GM10248 (cell line): ENCODE measurements at regions not wholly inside any gene's neighbourhood (a gene's known extent, or its start where the extent isn't known, plus 50 kb on each side); places are given as distances from the start of the nearest gene placed in this dataset.
A peak's percentile ranks its signal among the peaks of the same experiment; 100 is the strongest.

Experiments used
- CTCF ChIA-PET: fragments of 300-600 bp; sonication (Branson Sonifier 250); formaldehyde crosslinking; extraction: SDS; loops from one replicate; lab custom pipeline; 2021; ENCODE audit warnings: antibody characterized with exemption; lab: Yijun Ruan, JAX
- POLR2A ChIA-PET: fragments of 350-650 bp; sonication (Branson Sonifier 250); formaldehyde crosslinking; extraction: SDS; loops from one replicate; lab custom pipeline; 2020; ENCODE audit warnings: antibody characterized with exemption; lab: Yijun Ruan, JAX
- DNase-seq: peaks from one replicate; pipeline ENCODE4 v3.0.0; 2012; ENCODE audit errors: extremely low spot score
- TF ChIP-seq, protein P1 (sequence below): IDR thresholded peaks from 2 replicates; pipeline ENCODE4 v1.5.1; 2012; ENCODE audit warnings: mild to moderate bottlenecking, low read depth; ENCODE audit errors: extremely low read depth, missing control alignments, control extremely low read depth

DNA sequence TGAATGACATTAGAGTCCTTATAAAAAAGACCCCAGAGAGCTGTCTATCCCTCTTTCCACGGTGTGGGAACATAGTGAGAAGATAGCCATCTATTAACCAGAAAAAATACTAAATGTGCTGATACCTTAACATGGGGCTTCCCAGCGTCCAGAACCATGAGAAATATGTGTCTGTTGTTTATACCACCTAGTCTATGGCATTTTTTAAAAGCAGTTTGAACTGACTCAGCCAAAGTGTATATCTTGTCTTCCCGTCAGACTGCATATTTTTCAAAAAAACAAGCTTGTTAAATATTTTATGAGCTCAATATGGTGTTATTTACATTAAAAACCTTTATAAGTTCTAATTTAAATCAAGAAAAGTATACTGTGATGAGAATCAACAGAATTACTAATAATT lies 255.3 kb downstream of the HGF start:
- no peak for DNase-seq
- POLR2A ChIA-PET = no interaction called here
- CTCF ChIA-PET = no interaction called here
- TF ChIP-seq, protein P1, sequence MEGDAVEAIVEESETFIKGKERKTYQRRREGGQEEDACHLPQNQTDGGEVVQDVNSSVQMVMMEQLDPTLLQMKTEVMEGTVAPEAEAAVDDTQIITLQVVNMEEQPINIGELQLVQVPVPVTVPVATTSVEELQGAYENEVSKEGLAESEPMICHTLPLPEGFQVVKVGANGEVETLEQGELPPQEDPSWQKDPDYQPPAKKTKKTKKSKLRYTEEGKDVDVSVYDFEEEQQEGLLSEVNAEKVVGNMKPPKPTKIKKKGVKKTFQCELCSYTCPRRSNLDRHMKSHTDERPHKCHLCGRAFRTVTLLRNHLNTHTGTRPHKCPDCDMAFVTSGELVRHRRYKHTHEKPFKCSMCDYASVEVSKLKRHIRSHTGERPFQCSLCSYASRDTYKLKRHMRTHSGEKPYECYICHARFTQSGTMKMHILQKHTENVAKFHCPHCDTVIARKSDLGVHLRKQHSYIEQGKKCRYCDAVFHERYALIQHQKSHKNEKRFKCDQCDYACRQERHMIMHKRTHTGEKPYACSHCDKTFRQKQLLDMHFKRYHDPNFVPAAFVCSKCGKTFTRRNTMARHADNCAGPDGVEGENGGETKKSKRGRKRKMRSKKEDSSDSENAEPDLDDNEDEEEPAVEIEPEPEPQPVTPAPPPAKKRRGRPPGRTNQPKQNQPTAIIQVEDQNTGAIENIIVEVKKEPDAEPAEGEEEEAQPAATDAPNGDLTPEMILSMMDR = no peak

DNA sequence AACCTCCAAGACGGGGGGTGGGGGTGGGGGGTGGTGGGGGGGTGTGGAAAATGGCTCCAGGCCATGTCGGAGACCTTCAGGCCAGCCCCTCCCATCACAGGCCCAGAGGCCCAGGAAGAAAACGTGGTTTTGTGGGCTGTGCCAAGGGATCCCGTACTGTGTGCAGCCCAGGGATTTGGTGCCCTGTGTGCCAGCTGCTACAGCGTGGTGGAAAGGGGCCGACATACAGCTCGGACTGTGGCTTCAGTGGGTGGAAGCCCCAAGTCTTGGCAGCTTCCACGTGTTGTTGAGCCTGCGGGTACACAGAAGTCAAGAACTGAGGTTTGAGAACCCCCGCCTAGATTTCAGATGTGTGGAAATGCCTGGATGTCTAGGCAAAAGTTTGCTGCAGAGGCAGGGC lies 259.7 kb downstream of the HGF start:
- POLR2A ChIA-PET = no interaction called here
- TF ChIP-seq, protein P1 = no peak
- CTCF ChIA-PET = interaction anchor here (1.0 to 1.4 kb wide), 2 partner anchors 11 to 205 kb away, joined by 3 read pairs; no protein-coding TSS in a partner anchor
- no peak for DNase-seq

DNA sequence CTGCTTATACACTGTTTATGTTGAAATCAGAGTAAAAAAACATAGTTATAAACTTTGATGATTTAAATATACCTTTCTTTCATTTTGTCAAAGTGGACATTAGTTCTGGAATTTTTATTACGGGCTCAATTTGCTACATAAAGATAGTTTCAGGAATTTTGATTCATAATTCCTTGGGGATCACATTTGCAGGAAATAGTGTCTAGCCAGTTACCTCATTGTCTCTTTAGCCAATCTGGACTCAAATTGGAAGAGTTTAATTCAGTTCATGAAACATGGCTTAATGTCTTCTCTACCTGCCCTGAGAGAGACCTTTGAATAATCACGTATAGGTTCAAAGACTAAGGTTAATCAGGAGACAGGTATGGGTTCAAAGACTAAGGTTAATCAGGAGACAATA lies 262.6 kb downstream of the HGF start:
- no peak for DNase-seq
- TF ChIP-seq, protein P1 = no peak
- ChIA-PET POLR2A (no interaction called here), CTCF (no interaction called here)

DNA sequence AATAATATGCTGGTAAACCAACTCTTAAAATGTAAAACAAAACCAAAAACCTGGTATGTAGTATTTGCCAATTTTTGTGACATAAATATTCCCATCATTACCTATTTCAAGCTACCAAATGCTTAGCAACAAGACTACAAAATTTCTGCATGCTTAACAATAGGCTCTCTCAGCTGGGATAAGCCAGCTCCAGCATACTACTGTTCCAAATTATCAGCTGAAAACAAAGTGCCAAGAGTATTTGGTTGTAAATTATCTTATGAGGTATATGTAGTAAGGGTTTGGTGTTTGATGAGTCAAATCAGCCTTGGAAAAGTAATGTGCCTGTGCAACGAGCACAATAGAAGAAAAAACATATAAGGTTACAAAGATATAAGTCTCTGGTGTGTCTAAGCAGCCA lies 263.2 kb downstream of the HGF start:
- DNase-seq = no peak
- TF ChIP-seq, protein P1 = no peak
- POLR2A ChIA-PET = no interaction called here
- CTCF ChIA-PET = no interaction called here

DNA sequence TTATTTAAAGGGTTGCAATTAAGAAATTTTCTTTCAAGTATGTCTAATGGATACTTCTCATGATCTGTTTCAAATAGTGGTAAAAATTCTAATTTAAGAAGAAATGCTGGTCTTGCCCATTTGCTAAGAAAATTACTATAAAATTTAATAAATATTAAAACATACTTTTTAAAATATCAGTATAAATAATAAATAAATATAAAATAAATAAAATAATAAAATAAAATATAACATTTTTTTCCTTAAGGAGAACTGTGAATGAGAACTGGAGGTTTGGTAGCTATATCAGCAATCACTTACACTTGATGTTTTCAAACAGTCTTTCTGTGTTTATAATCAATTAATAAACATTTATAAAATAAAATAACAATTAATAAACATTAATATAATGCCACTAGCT lies 266.1 kb downstream of the HGF start:
- DNase-seq = no peak
- TF ChIP-seq, protein P1 = no peak
- POLR2A ChIA-PET = no interaction called here

DNA sequence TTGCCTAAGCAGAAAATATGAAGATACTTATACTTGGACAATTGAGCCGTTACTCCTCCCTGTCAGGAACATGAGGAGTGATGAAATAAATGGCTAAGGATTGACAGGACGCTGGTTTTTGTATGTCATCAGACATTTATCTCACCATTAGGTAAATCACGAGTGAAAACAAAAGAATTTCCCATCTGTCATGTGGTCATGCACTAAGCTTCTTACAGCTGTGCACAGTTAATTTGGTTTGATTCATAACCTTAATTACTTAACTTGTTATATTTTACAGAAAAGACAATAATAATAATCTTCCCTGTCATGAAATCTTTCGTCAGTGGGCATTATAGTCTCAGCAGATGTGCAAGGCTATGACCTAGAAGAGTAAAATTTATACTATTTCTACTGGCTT lies 266.5 kb downstream of the HGF start:
- CTCF ChIA-PET = no interaction called here
- POLR2A ChIA-PET = no interaction called here
- TF ChIP-seq, protein P1 = no peak
- DNase-seq = no peak

More for the DNA sequence above, 266.1 kb downstream of the HGF start:
- CTCF ChIA-PET = interaction anchor here (1.4 kb wide), 1 partner anchor 517 kb away, joined by 3 read pairs; no protein-coding TSS in a partner anchor

DNA sequence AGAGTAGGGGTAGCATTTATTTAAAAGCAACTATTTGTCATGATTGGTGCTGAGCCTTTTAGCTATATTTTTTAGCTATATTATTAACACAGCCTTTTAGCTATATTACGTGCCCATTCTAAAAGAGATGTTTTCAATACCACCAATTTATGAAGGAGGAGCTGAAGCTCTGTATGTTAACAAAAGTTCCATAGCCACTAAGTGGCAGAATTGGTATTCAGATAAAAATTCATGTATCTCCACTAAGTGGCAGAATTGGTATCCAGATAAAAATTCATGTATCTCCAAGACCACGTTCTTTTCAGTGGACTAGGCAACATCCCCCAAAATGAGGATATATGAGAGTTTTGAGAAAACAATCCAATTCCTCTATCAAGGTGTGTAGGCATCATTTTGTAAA lies 268.6 kb downstream of the HGF start:
- ChIA-PET POLR2A (no interaction called here), CTCF (interaction anchor here (1.0 to 3.5 kb wide), 8 partner anchors 10 to 1239 kb away, joined by 3 to 24 read pairs (median 10); no protein-coding TSS in a partner anchor)
- DNase-seq = no peak
- TF ChIP-seq, protein P1 = peak; percentile 10
